Panc1 (cell line): ENCODE measurements at regions not wholly inside any gene's neighbourhood (a gene's known extent, or its start where the extent isn't known, plus 50 kb on each side); places are given as distances from the start of the nearest gene placed in this dataset.

Source experiments
- ATAC-seq: fragments of 200-7000 bp; cut with Tn5 transposase; 2 replicates; pipeline ENCODE4 v1.9.1; 2020; ENCODE audit warnings: mild to moderate bottlenecking, moderate library complexity
- BruUV-seq: library from RNA; stranded (reverse); fragments of 400-500 nt; replicated peaks from 2 replicates; lab custom pipeline; 2021; lab: Mats Ljungman, UMichigan
- CTCF ChIA-PET: fragments of 300-600 bp; sonication (Branson Sonifier 250); formaldehyde crosslinking; loops from one replicate; lab custom pipeline; 2022; ENCODE audit warnings: antibody characterized with exemption; lab: Charles Lee
- POLR2A ChIA-PET: fragments of 300-600 bp; sonication (Branson Sonifier 250); formaldehyde crosslinking; loops from one replicate; lab custom pipeline; 2022; ENCODE audit warnings: antibody characterized with exemption; lab: Charles Lee
- DNase-seq: peaks from one replicate; pipeline ENCODE4 v3.0.0-alpha.2; 2010; ENCODE audit warnings: low read depth, low spot score
- H3K27ac ChIP-seq: 2 replicates; pipeline ENCODE4 v1.5.1; 2011; ENCODE audit warnings: mild to moderate bottlenecking, low read length, inconsistent platforms
- H3K27me3 ChIP-seq: fragments of 200-500 bp; sonication (Bioruptor generic); 2 replicates; pipeline ENCODE4 v1.6.0; 2014; ENCODE audit warnings: low read length, inconsistent platforms; ENCODE audit not compliant: control insufficient read depth, insufficient read depth
- H3K36me3 ChIP-seq: fragments of 200-500 bp; sonication (Bioruptor generic); 2 replicates; pipeline ENCODE4 v1.5.1; 2014; ENCODE audit warnings: inconsistent platforms, mild to moderate bottlenecking, low read length, moderate library complexity; ENCODE audit not compliant: control insufficient read depth, insufficient read depth
- H3K4me1 ChIP-seq: 2 replicates; pipeline ENCODE4 v1.5.1; 2011; ENCODE audit warnings: inconsistent platforms, mild to moderate bottlenecking, low read length, moderate library complexity; ENCODE audit not compliant: control insufficient read depth, insufficient read depth
- H3K4me3 ChIP-seq, 2 experiments: 2 replicates each; pipeline ENCODE4 v1.5.1; 2011 to 2012; ENCODE audit warnings: low read depth in 2 of 2, low read length in 2 of 2, mild to moderate bottlenecking in 2 of 2, inconsistent platforms in 1 of 2, moderate library complexity in 1 of 2
- H3K9me3 ChIP-seq: fragments of 200-500 bp; sonication (Bioruptor generic); 2 replicates; pipeline ENCODE4 v1.5.1; 2014; ENCODE audit warnings: low read depth, mild to moderate bottlenecking, inconsistent platforms, low read length, moderate library complexity; ENCODE audit not compliant: control insufficient read depth, insufficient read depth
- POLR2AphosphoS5 ChIP-seq: IDR thresholded peaks from 2 replicates; pipeline ENCODE4 v1.6.1; 2012; ENCODE audit warnings: mild to moderate bottlenecking, low read depth, low read length, moderate library complexity
- SIN3A ChIP-seq: IDR thresholded peaks from 2 replicates; pipeline ENCODE4 v1.6.1; 2012; ENCODE audit warnings: low read depth, mild to moderate bottlenecking, low read length, moderate library complexity, borderline replicate concordance; ENCODE audit not compliant: insufficient read depth
- TCF7L2 ChIP-seq: IDR thresholded peaks from 2 replicates; pipeline ENCODE4 v1.6.1; 2011; ENCODE audit warnings: mild to moderate bottlenecking, low read depth, low read length, inconsistent platforms
- in situ Hi-C: cut with HindIII; loops from 2 replicates; pipeline ENCODE4 v1.10.0; 2016; ENCODE audit warnings: low sequenced_read_pairs, low pct_unique_long_range_greater_than_20kb
- intact Hi-C: fragments of 100-400 bp; cut with micrococcal nuclease; formaldehyde crosslinking; loops from one replicate; pipeline ENCODE4 v1.10.0; 2022; ENCODE audit not compliant: unreplicated experiment
- TF ChIP-seq, protein P1 (sequence below): fragments of 450-650 bp; IDR thresholded peaks from 2 replicates; pipeline ENCODE4 v1.5.1; 2017; ENCODE audit warnings: mild to moderate bottlenecking
- TF ChIP-seq, protein P2 (sequence below), 2 experiments: IDR thresholded peaks; 2 replicates each; pipeline ENCODE4 v1.6.1; 2011 to 2012; ENCODE audit warnings: low read depth in 2 of 2, control low read depth in 1 of 2, low read length in 1 of 2, mild to moderate bottlenecking in 1 of 2, moderate library complexity in 1 of 2; ENCODE audit not compliant: insufficient read depth in 1 of 2

- H3K4me1 ChIP-seq, result peaks cover 7% of the 10 kb centered on the region; the same call in 1 of the 2 replicates
- H3K36me3 ChIP-seq, result no peaks in the 10 kb centered on the region
- H3K27me3 ChIP-seq, result no peaks in the 10 kb centered on the region
- ATAC-seq (peak; percentile 57; the same call in 1 of the 2 replicates), DNase-seq (no peak)
- peaks cover 11% of the 10 kb centered on the region; the same call in 1 of the 2 replicates for H3K9me3 ChIP-seq
- peak overlapping the region; percentile 67; the same call in 1 of the 2 replicates for H3K27ac ChIP-seq
- no TSS peak for BruUV-seq
- no peak for TF ChIP-seq SIN3A
- TF ChIP-seq TCF7L2, result no peak
- no peak for TF ChIP-seq POLR2AphosphoS5
- TF ChIP-seq, protein P1, sequence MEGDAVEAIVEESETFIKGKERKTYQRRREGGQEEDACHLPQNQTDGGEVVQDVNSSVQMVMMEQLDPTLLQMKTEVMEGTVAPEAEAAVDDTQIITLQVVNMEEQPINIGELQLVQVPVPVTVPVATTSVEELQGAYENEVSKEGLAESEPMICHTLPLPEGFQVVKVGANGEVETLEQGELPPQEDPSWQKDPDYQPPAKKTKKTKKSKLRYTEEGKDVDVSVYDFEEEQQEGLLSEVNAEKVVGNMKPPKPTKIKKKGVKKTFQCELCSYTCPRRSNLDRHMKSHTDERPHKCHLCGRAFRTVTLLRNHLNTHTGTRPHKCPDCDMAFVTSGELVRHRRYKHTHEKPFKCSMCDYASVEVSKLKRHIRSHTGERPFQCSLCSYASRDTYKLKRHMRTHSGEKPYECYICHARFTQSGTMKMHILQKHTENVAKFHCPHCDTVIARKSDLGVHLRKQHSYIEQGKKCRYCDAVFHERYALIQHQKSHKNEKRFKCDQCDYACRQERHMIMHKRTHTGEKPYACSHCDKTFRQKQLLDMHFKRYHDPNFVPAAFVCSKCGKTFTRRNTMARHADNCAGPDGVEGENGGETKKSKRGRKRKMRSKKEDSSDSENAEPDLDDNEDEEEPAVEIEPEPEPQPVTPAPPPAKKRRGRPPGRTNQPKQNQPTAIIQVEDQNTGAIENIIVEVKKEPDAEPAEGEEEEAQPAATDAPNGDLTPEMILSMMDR, result no peak
- ChIA-PET POLR2A (interaction anchor here (0.7 kb wide), 1 partner anchor 931 kb away, joined by 3 read pairs; no protein-coding TSS in a partner anchor), CTCF (no interaction called here)
- in situ Hi-C loops, result no loop called here
- intact Hi-C loops, result no loop called here
- H3K4me3 ChIP-seq, result no peak overlapping the region
These were observed 129.8 kb upstream of the KRR1 start for GRCh38 chr12:75641031-75641780.

DNA sequence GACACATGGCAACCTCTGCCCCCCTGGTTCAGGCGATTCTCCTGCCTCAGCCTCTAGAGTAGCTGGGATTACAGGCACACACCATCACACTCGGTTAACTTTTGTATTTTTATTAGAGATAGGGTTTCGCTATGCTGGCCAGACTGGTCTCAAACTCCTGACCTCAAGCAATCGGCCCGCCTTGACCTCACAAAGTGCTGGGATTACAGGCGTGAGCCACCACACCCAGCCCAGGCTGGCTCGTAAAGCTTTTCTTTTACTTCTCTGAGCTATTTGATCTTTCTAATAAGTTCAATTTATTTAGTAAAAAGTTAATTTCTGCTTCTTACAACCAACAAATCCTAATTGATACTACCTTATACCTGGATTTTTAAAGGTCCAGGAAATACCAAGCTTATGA is 127.4 kb upstream of the KRR1 start:
- Histone ChIP-seq H3K27me3 (no peaks in the 10 kb centered on the region), H3K36me3 (no peaks in the 10 kb centered on the region), H3K9me3 (peaks cover 11% of the 10 kb centered on the region; the same call in 1 of the 2 replicates), H3K4me3 (no peak overlapping the region), H3K4me1 (peaks cover 26% of the 10 kb centered on the region), H3K27ac (peak overlapping the region; percentile 87)
- in situ Hi-C loops (no loop called here), intact Hi-C loops (no loop called here)
- ATAC-seq (no peak), DNase-seq (no peak)
- BruUV-seq, result no TSS peak
- CTCF ChIA-PET, result no interaction called here
- POLR2A ChIA-PET, result no interaction called here
- TF ChIP-seq SIN3A (no peak), POLR2AphosphoS5 (no peak), TCF7L2 (no peak)
- TF ChIP-seq, protein P1, result no peak
- TF ChIP-seq, protein P2, sequence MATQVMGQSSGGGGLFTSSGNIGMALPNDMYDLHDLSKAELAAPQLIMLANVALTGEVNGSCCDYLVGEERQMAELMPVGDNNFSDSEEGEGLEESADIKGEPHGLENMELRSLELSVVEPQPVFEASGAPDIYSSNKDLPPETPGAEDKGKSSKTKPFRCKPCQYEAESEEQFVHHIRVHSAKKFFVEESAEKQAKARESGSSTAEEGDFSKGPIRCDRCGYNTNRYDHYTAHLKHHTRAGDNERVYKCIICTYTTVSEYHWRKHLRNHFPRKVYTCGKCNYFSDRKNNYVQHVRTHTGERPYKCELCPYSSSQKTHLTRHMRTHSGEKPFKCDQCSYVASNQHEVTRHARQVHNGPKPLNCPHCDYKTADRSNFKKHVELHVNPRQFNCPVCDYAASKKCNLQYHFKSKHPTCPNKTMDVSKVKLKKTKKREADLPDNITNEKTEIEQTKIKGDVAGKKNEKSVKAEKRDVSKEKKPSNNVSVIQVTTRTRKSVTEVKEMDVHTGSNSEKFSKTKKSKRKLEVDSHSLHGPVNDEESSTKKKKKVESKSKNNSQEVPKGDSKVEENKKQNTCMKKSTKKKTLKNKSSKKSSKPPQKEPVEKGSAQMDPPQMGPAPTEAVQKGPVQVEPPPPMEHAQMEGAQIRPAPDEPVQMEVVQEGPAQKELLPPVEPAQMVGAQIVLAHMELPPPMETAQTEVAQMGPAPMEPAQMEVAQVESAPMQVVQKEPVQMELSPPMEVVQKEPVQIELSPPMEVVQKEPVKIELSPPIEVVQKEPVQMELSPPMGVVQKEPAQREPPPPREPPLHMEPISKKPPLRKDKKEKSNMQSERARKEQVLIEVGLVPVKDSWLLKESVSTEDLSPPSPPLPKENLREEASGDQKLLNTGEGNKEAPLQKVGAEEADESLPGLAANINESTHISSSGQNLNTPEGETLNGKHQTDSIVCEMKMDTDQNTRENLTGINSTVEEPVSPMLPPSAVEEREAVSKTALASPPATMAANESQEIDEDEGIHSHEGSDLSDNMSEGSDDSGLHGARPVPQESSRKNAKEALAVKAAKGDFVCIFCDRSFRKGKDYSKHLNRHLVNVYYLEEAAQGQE (IDR thresholded peaks at IDR 0.05; ENCODE audit: insufficient read depth in 1 of 2, low read depth in 2 of 2, low read length in 1 of 2), result no peak
